Neural cell (in vitro differentiated cells): ENCODE measurements at regions not wholly inside any gene's neighbourhood (a gene's known extent, or its start where the extent isn't known, plus 50 kb on each side); places are given as distances from the start of the nearest gene placed in this dataset.

Experiments
- EP300 ChIP-seq: fragments of 450-650 bp; conservative IDR thresholded peaks from 2 replicates; pipeline ENCODE4 v1.6.1; 2014; ENCODE audit warnings: antibody characterized with exemption, mild to moderate bottlenecking, moderate library complexity; ENCODE audit not compliant: poor library complexity, severe bottlenecking
- POLR2AphosphoS5 ChIP-seq: IDR thresholded peaks from 2 replicates; pipeline ENCODE4 v1.6.1; 2012
- TAF1 ChIP-seq: IDR thresholded peaks from 2 replicates; pipeline ENCODE4 v1.6.1; 2012; ENCODE audit warnings: low read depth
- TF ChIP-seq, protein P1 (sequence below): fragments of 450-650 bp; IDR thresholded peaks from 2 replicates; pipeline ENCODE4 v1.5.1; 2014; ENCODE audit warnings: antibody characterized with exemption, mild to moderate bottlenecking, moderate library complexity; ENCODE audit not compliant: poor library complexity, severe bottlenecking

- no peak for TF ChIP-seq TAF1
- no peak for TF ChIP-seq POLR2AphosphoS5
- TF ChIP-seq, protein P1, sequence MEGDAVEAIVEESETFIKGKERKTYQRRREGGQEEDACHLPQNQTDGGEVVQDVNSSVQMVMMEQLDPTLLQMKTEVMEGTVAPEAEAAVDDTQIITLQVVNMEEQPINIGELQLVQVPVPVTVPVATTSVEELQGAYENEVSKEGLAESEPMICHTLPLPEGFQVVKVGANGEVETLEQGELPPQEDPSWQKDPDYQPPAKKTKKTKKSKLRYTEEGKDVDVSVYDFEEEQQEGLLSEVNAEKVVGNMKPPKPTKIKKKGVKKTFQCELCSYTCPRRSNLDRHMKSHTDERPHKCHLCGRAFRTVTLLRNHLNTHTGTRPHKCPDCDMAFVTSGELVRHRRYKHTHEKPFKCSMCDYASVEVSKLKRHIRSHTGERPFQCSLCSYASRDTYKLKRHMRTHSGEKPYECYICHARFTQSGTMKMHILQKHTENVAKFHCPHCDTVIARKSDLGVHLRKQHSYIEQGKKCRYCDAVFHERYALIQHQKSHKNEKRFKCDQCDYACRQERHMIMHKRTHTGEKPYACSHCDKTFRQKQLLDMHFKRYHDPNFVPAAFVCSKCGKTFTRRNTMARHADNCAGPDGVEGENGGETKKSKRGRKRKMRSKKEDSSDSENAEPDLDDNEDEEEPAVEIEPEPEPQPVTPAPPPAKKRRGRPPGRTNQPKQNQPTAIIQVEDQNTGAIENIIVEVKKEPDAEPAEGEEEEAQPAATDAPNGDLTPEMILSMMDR: no peak
- TF ChIP-seq EP300: no peak
Measured at GRCh38 chr3:29152379-29152778, 128.5 kb upstream of the RBMS3 start.
